PC-3 (cell line): ENCODE measurements at regions not wholly inside any gene's neighbourhood (a gene's known extent, or its start where the extent isn't known, plus 50 kb on each side); places are given as distances from the start of the nearest gene placed in this dataset.

Experiments used
- ATAC-seq: fragments of 200-7000 bp; cut with Tn5 transposase; 2 replicates; pipeline ENCODE4 v1.9.1; 2020; ENCODE audit warnings: mild to moderate bottlenecking, moderate library complexity
- BruUV-seq: library from RNA; stranded (reverse); fragments of 400-500 nt; replicated peaks from 2 replicates; lab custom pipeline; 2021; lab: Mats Ljungman, UMichigan
- CTCF ChIA-PET: fragments of 300-600 bp; sonication (Branson Sonifier 250); formaldehyde crosslinking; loops from one replicate; lab custom pipeline; 2022; ENCODE audit warnings: antibody characterized with exemption; lab: Charles Lee
- POLR2A ChIA-PET: fragments of 300-600 bp; sonication (Branson Sonifier 250); formaldehyde crosslinking; loops from one replicate; lab custom pipeline; 2022; ENCODE audit warnings: antibody characterized with exemption; ENCODE audit not compliant: unreplicated experiment; lab: Charles Lee
- DNase-seq: peaks from one replicate; pipeline ENCODE4 v3.0.0-alpha.2; 2015
- H2AFZ ChIP-seq: fragments of 300-600 bp; sonication (generic); 2 replicates; pipeline ENCODE4 v1.6.0; 2016; ENCODE audit warnings: antibody characterized with exemption, low read length
- H3F3A ChIP-seq: fragments of 300-600 bp; sonication (generic); one replicate; pipeline ENCODE4 v1.6.0; 2017; ENCODE audit warnings: antibody characterized with exemption, low read length, control low read depth, mild to moderate bottlenecking; ENCODE audit not compliant: unreplicated experiment
- H3K27ac ChIP-seq: fragments of 300-600 bp; sonication (generic); 2 replicates; pipeline ENCODE4 v1.5.1; 2016; ENCODE audit warnings: mild to moderate bottlenecking, low read length
- H3K27me3 ChIP-seq: fragments of 300-600 bp; sonication (generic); 2 replicates; pipeline ENCODE4 v1.6.1; 2016; ENCODE audit warnings: low read length, mixed read lengths
- H3K36me3 ChIP-seq: fragments of 300-600 bp; sonication (generic); 2 replicates; pipeline ENCODE4 v1.6.1; 2016; ENCODE audit warnings: low read depth, mixed run types, low read length, mixed read lengths
- H3K4me1 ChIP-seq: fragments of 300-600 bp; sonication (generic); 2 replicates; pipeline ENCODE4 v1.5.1; 2016; ENCODE audit warnings: low read length; ENCODE audit not compliant: insufficient read depth
- H3K4me2 ChIP-seq: fragments of 300-600 bp; sonication (generic); 2 replicates; pipeline ENCODE4 v1.6.0; 2016; ENCODE audit warnings: low read length
- H3K4me3 ChIP-seq: fragments of 300-600 bp; sonication (generic); 2 replicates; pipeline ENCODE4 v1.5.1; 2016; ENCODE audit warnings: mild to moderate bottlenecking, low read length, mixed read lengths
- H3K79me2 ChIP-seq: fragments of 300-600 bp; sonication (generic); 2 replicates; pipeline ENCODE4 v1.6.1; 2017; ENCODE audit warnings: low read length, mixed read lengths
- H3K9ac ChIP-seq: fragments of 300-600 bp; sonication (generic); 2 replicates; pipeline ENCODE4 v1.6.0; 2016; ENCODE audit warnings: mild to moderate bottlenecking, low read length
- H3K9me2 ChIP-seq: fragments of 300-600 bp; sonication (generic); replicated peaks from 2 replicates; pipeline ENCODE4 v1.6.1; 2016; ENCODE audit warnings: mixed run types, low read length, mixed read lengths
- H3K9me3 ChIP-seq: fragments of 300-600 bp; sonication (generic); 2 replicates; pipeline ENCODE4 v1.6.1; 2016; ENCODE audit warnings: low read length, mixed read lengths
- H4K20me1 ChIP-seq: fragments of 300-600 bp; sonication (generic); 2 replicates; pipeline ENCODE4 v1.6.1; 2016; ENCODE audit warnings: low read length, mixed read lengths
- CTCF ChIP-seq: fragments of 300-600 bp; sonication (generic); conservative IDR thresholded peaks from 2 replicates; pipeline ENCODE4 v1.5.1; 2017; ENCODE audit warnings: antibody characterized with exemption, low read depth, mild to moderate bottlenecking, low read length
- EZH2 ChIP-seq: fragments of 300-600 bp; sonication (generic); IDR thresholded peaks from one replicate; pipeline ENCODE4 v1.6.1; 2017; ENCODE audit warnings: antibody characterized with exemption, mild to moderate bottlenecking, low read length; ENCODE audit not compliant: unreplicated experiment
- EZH2phosphoT487 ChIP-seq: fragments of 300-600 bp; sonication (generic); IDR thresholded peaks from 2 replicates; pipeline ENCODE4 v1.6.1; 2018; ENCODE audit warnings: mild to moderate bottlenecking, antibody characterized with exemption, low read length, borderline replicate concordance
- intact Hi-C: fragments of 100-400 bp; cut with micrococcal nuclease; formaldehyde crosslinking; loops from 2 replicates; pipeline ENCODE4 v1.9.0; 2023

GRCh38 chr10:10434312-10434711 is 583.4 kb upstream of the CELF2 start:
- Histone ChIP-seq H3K9me2 (no peaks in the 10 kb centered on the region), H3K9ac (no peak overlapping the region), H3K79me2 (no peaks in the 10 kb centered on the region), H3K27ac (no peak overlapping the region), H3K36me3 (no peaks in the 10 kb centered on the region), H3K9me3 (no peaks in the 10 kb centered on the region), H3K27me3 (no peaks in the 10 kb centered on the region), H3K4me3 (no peak overlapping the region), H3K4me1 (no peaks in the 10 kb centered on the region), H3F3A (no peaks in the 10 kb centered on the region), H4K20me1 (no peaks in the 10 kb centered on the region), H3K4me2 (no peak overlapping the region), H2AFZ (no peak overlapping the region)
- no TSS peak for BruUV-seq
- ATAC-seq (no peak), DNase-seq (no peak)
- intact Hi-C loops: no loop called here
- TF ChIP-seq EZH2: no peak
- no peak for TF ChIP-seq EZH2phosphoT487
- no peak for TF ChIP-seq CTCF
- POLR2A ChIA-PET: no interaction called here
- CTCF ChIA-PET: no interaction called here

- Histone ChIP-seq H3K27ac (no peak overlapping the region), H3K4me2 (no peak overlapping the region), H3K9me3 (no peaks in the 10 kb centered on the region), H2AFZ (no peak overlapping the region), H3K4me3 (no peak overlapping the region), H3K79me2 (no peaks in the 10 kb centered on the region), H3F3A (no peaks in the 10 kb centered on the region), H3K27me3 (no peaks in the 10 kb centered on the region), H3K4me1 (no peaks in the 10 kb centered on the region), H4K20me1 (no peaks in the 10 kb centered on the region), H3K9ac (no peak overlapping the region), H3K9me2 (no peaks in the 10 kb centered on the region), H3K36me3 (no peaks in the 10 kb centered on the region)
- POLR2A ChIA-PET: no interaction called here
- ATAC-seq: no peak
- TF ChIP-seq EZH2 (no peak), EZH2phosphoT487 (no peak), CTCF (no peak)
- intact Hi-C loops: no loop called here
- no TSS peak for BruUV-seq
- CTCF ChIA-PET: no interaction called here
- DNase-seq: no peak
These were observed 579.8 kb upstream of the CELF2 start for GRCh38 chr10:10437886-10438285.

- H3K4me2 ChIP-seq: no peak overlapping the region
- H2AFZ ChIP-seq: no peak overlapping the region
- ChIA-PET POLR2A (no interaction called here), CTCF (no interaction called here)
- H3K27ac ChIP-seq: no peak overlapping the region
- H3K4me3 ChIP-seq: no peak overlapping the region
- H3K27me3 ChIP-seq: no peaks in the 10 kb centered on the region
- H3K9me2 ChIP-seq: no peaks in the 10 kb centered on the region
- no peaks in the 10 kb centered on the region for H3K9me3 ChIP-seq
- H3F3A ChIP-seq: no peaks in the 10 kb centered on the region
- ATAC-seq: no peak
- no peaks in the 10 kb centered on the region for H4K20me1 ChIP-seq
- BruUV-seq: no TSS peak
- H3K79me2 ChIP-seq: no peaks in the 10 kb centered on the region
- intact Hi-C loops: no loop called here
- no peak overlapping the region for H3K9ac ChIP-seq
- DNase-seq: no peak
- H3K4me1 ChIP-seq: no peaks in the 10 kb centered on the region
- H3K36me3 ChIP-seq: no peaks in the 10 kb centered on the region
- TF ChIP-seq CTCF (no peak), EZH2phosphoT487 (no peak), EZH2 (no peak)
These were observed 579.2 kb upstream of the CELF2 start for GRCh38 chr10:10438335-10439100.
